OCI-LY7 (cell line): ENCODE measurements at regions not wholly inside any gene's neighbourhood (a gene's known extent, or its start where the extent isn't known, plus 50 kb on each side); places are given as distances from the start of the nearest gene placed in this dataset.

Experiments used
- EZH2phosphoT487 ChIP-seq: fragments of 200-600 bp; sonication (generic); IDR thresholded peaks from 2 replicates; pipeline ENCODE4 v1.6.1; 2018; ENCODE audit warnings: low read depth, borderline replicate concordance, mild to moderate bottlenecking, mixed run types, antibody characterized with exemption, low read length, moderate library complexity, mixed read lengths
- TF ChIP-seq, protein P1 (sequence below): fragments of 200-600 bp; sonication (generic); conservative IDR thresholded peaks from 2 replicates; pipeline ENCODE4 v1.5.1; 2014; ENCODE audit warnings: mild to moderate bottlenecking, antibody characterized with exemption, low read length, moderate library complexity, mixed read lengths

GRCh38 chr10:6958711-6959110 lies 378.6 kb upstream of the PRKCQ start:
- TF ChIP-seq, protein P1, sequence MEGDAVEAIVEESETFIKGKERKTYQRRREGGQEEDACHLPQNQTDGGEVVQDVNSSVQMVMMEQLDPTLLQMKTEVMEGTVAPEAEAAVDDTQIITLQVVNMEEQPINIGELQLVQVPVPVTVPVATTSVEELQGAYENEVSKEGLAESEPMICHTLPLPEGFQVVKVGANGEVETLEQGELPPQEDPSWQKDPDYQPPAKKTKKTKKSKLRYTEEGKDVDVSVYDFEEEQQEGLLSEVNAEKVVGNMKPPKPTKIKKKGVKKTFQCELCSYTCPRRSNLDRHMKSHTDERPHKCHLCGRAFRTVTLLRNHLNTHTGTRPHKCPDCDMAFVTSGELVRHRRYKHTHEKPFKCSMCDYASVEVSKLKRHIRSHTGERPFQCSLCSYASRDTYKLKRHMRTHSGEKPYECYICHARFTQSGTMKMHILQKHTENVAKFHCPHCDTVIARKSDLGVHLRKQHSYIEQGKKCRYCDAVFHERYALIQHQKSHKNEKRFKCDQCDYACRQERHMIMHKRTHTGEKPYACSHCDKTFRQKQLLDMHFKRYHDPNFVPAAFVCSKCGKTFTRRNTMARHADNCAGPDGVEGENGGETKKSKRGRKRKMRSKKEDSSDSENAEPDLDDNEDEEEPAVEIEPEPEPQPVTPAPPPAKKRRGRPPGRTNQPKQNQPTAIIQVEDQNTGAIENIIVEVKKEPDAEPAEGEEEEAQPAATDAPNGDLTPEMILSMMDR, result no peak
- no peak for TF ChIP-seq EZH2phosphoT487
